ENCODE measurements at regions not wholly inside any gene's neighbourhood (a gene's known extent, or its start where the extent isn't known, plus 50 kb on each side); places are given as distances from the start of the nearest gene placed in this dataset.

- POLR2A ChIA-PET = no interaction called here
- CTCF ChIA-PET = no interaction called here
- H3K4me2 ChIP-seq (ENCODE audit: control insufficient read depth, insufficient read depth) = no peak overlapping the region
- in situ Hi-C loops (cut with MboI) (no loop called here), intact Hi-C loops (cut with micrococcal nuclease; ENCODE audit: unreplicated experiment) (no loop called here)
- H3K4me3 ChIP-seq = no peak overlapping the region
- H3K36me3 ChIP-seq (ENCODE audit: control insufficient read depth in 2 of 2, insufficient read depth in 2 of 2, low read length in 1 of 2) = no peaks in the 10 kb centered on the region
- RAD21 ChIA-PET (ENCODE audit: unreplicated experiment) = no interaction called here
- no peak overlapping the region for H3K27ac ChIP-seq (ENCODE audit: control insufficient read depth, insufficient read depth)
- H3K4me1 ChIP-seq (ENCODE audit: control insufficient read depth, insufficient read depth, low read length) = no peaks in the 10 kb centered on the region
- SMC1A ChIA-PET (ENCODE audit: uncharacterized antibody, unreplicated experiment) = no interaction called here
- no peaks in the 10 kb centered on the region for H4K20me1 ChIP-seq (ENCODE audit: control insufficient read depth, insufficient read depth)
- no peak for DNase-seq (ENCODE audit: low read depth, low spot score)
- no peaks in the 10 kb centered on the region for H3K27me3 ChIP-seq (replicated peaks in 1 of 2; ENCODE audit: control insufficient read depth in 2 of 2, insufficient read depth in 2 of 2, low read length in 1 of 2)
- no peak for ATAC-seq
- H2AFZ ChIP-seq (ENCODE audit: control insufficient read depth, low read depth, low read length) = no peak overlapping the region
- no TSS peak for BruUV-seq (replicated peaks)
- TF ChIP-seq MXI1 (IDR thresholded peaks at IDR 0.05; ENCODE audit: low read depth, low read length) (no peak), CEBPB (IDR thresholded peaks at IDR 0.05; ENCODE audit: borderline replicate concordance in 1 of 2, low read depth in 2 of 2, low read length in 2 of 2) (no peak), SPI1 (IDR thresholded peaks at IDR 0.05; ENCODE audit: borderline replicate concordance, insufficient read depth, low read depth, low read length) (no peak), TCF12 (IDR thresholded peaks at IDR 0.05; ENCODE audit: low read depth, low read length) (no peak), STAT1 (conservative IDR thresholded peaks at IDR 0.05) (no peak), MTA2 (IDR thresholded peaks at IDR 0.05; ENCODE audit: low read depth) (no peak), NR2C2 (IDR thresholded peaks at IDR 0.05; ENCODE audit: borderline replicate concordance, control insufficient read depth, insufficient read length, low read depth) (no peak), PML (IDR thresholded peaks at IDR 0.05; ENCODE audit: low read length) (no peak), ZNF622 (IDR thresholded peaks at IDR 0.05) (no peak), MEF2A (IDR thresholded peaks at IDR 0.05; ENCODE audit: insufficient read depth, low read depth, low read length) (no peak), USF2 (IDR thresholded peaks at IDR 0.05; ENCODE audit: borderline replicate concordance, low read depth, low read length) (no peak), SUZ12 (IDR thresholded peaks at IDR 0.05; ENCODE audit: unreplicated experiment) (no peak), EZH2 (IDR thresholded peaks at IDR 0.05; ENCODE audit: borderline replicate concordance, control insufficient read depth, low read depth, low read length) (no peak), ZNF207 (IDR thresholded peaks at IDR 0.05; ENCODE audit: borderline replicate concordance) (no peak)
- no peak overlapping the region for H3K9ac ChIP-seq (ENCODE audit: control insufficient read depth, insufficient read depth, low read length)
- H3K79me2 ChIP-seq (ENCODE audit: control insufficient read depth, insufficient read depth, low read length) = no peaks in the 10 kb centered on the region
- H3K9me3 ChIP-seq (replicated peaks; ENCODE audit: control insufficient read depth, insufficient read depth, low read length) = no peaks in the 10 kb centered on the region
- FAIRE-seq = no peak
These were observed 487.2 kb downstream of the ANKRD7 start for GRCh38 chr7:118711688-118712087.
